PC-3 (cell line): ENCODE measurements at regions not wholly inside any gene's neighbourhood (a gene's known extent, or its start where the extent isn't known, plus 50 kb on each side); places are given as distances from the start of the nearest gene placed in this dataset.
A peak's percentile ranks its signal among the peaks of the same experiment; 100 is the strongest.

Source experiments
- ATAC-seq: fragments of 200-7000 bp; cut with Tn5 transposase; 2 replicates; pipeline ENCODE4 v1.9.1; 2020; ENCODE audit warnings: mild to moderate bottlenecking, moderate library complexity
- BruUV-seq: library from RNA; stranded (reverse); fragments of 400-500 nt; replicated peaks from 2 replicates; lab custom pipeline; 2021; lab: Mats Ljungman, UMichigan
- CTCF ChIA-PET: fragments of 300-600 bp; sonication (Branson Sonifier 250); formaldehyde crosslinking; loops from one replicate; lab custom pipeline; 2022; ENCODE audit warnings: antibody characterized with exemption; lab: Charles Lee
- POLR2A ChIA-PET: fragments of 300-600 bp; sonication (Branson Sonifier 250); formaldehyde crosslinking; loops from one replicate; lab custom pipeline; 2022; ENCODE audit warnings: antibody characterized with exemption; ENCODE audit not compliant: unreplicated experiment; lab: Charles Lee
- DNase-seq: peaks from one replicate; pipeline ENCODE4 v3.0.0-alpha.2; 2015
- H2AFZ ChIP-seq: fragments of 300-600 bp; sonication (generic); 2 replicates; pipeline ENCODE4 v1.6.0; 2016; ENCODE audit warnings: antibody characterized with exemption, low read length
- H3F3A ChIP-seq: fragments of 300-600 bp; sonication (generic); one replicate; pipeline ENCODE4 v1.6.0; 2017; ENCODE audit warnings: antibody characterized with exemption, low read length, control low read depth, mild to moderate bottlenecking; ENCODE audit not compliant: unreplicated experiment
- H3K27ac ChIP-seq: fragments of 300-600 bp; sonication (generic); 2 replicates; pipeline ENCODE4 v1.5.1; 2016; ENCODE audit warnings: mild to moderate bottlenecking, low read length
- H3K27me3 ChIP-seq: fragments of 300-600 bp; sonication (generic); 2 replicates; pipeline ENCODE4 v1.6.1; 2016; ENCODE audit warnings: low read length, mixed read lengths
- H3K36me3 ChIP-seq: fragments of 300-600 bp; sonication (generic); 2 replicates; pipeline ENCODE4 v1.6.1; 2016; ENCODE audit warnings: low read depth, mixed run types, low read length, mixed read lengths
- H3K4me1 ChIP-seq: fragments of 300-600 bp; sonication (generic); 2 replicates; pipeline ENCODE4 v1.5.1; 2016; ENCODE audit warnings: low read length; ENCODE audit not compliant: insufficient read depth
- H3K4me2 ChIP-seq: fragments of 300-600 bp; sonication (generic); 2 replicates; pipeline ENCODE4 v1.6.0; 2016; ENCODE audit warnings: low read length
- H3K4me3 ChIP-seq: fragments of 300-600 bp; sonication (generic); 2 replicates; pipeline ENCODE4 v1.5.1; 2016; ENCODE audit warnings: mild to moderate bottlenecking, low read length, mixed read lengths
- H3K79me2 ChIP-seq: fragments of 300-600 bp; sonication (generic); 2 replicates; pipeline ENCODE4 v1.6.1; 2017; ENCODE audit warnings: low read length, mixed read lengths
- H3K9ac ChIP-seq: fragments of 300-600 bp; sonication (generic); 2 replicates; pipeline ENCODE4 v1.6.0; 2016; ENCODE audit warnings: mild to moderate bottlenecking, low read length
- H3K9me2 ChIP-seq: fragments of 300-600 bp; sonication (generic); replicated peaks from 2 replicates; pipeline ENCODE4 v1.6.1; 2016; ENCODE audit warnings: mixed run types, low read length, mixed read lengths
- H3K9me3 ChIP-seq: fragments of 300-600 bp; sonication (generic); 2 replicates; pipeline ENCODE4 v1.6.1; 2016; ENCODE audit warnings: low read length, mixed read lengths
- H4K20me1 ChIP-seq: fragments of 300-600 bp; sonication (generic); 2 replicates; pipeline ENCODE4 v1.6.1; 2016; ENCODE audit warnings: low read length, mixed read lengths
- CTCF ChIP-seq: fragments of 300-600 bp; sonication (generic); conservative IDR thresholded peaks from 2 replicates; pipeline ENCODE4 v1.5.1; 2017; ENCODE audit warnings: antibody characterized with exemption, low read depth, mild to moderate bottlenecking, low read length
- EZH2 ChIP-seq: fragments of 300-600 bp; sonication (generic); IDR thresholded peaks from one replicate; pipeline ENCODE4 v1.6.1; 2017; ENCODE audit warnings: antibody characterized with exemption, mild to moderate bottlenecking, low read length; ENCODE audit not compliant: unreplicated experiment
- EZH2phosphoT487 ChIP-seq: fragments of 300-600 bp; sonication (generic); IDR thresholded peaks from 2 replicates; pipeline ENCODE4 v1.6.1; 2018; ENCODE audit warnings: mild to moderate bottlenecking, antibody characterized with exemption, low read length, borderline replicate concordance
- intact Hi-C: fragments of 100-400 bp; cut with micrococcal nuclease; formaldehyde crosslinking; loops from 2 replicates; pipeline ENCODE4 v1.9.0; 2023

GRCh38 chr5:106660681-106661080, 1010.1 kb downstream of the EFNA5 start:
- no TSS peak for BruUV-seq
- no peak for DNase-seq
- no peak overlapping the region for H2AFZ ChIP-seq

DNA sequence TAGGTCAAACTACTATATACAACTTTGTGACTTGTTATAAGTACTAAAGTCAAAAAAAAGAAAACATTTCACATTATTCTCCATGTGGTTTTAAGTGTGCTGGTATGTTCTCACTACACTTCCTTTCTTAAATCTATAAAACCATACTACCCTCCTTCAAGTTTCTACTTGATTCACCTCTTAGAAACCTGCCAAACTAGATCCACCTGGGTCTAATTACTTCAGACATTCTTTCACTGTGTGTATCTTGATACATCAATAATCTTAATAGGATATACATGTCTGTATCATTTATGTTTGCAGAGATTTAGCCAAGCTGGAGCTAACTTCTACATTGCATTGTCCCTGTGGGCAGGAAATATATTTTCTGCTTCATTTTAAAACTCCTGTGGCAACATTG, 1012.6 kb downstream of the EFNA5 start:
- H3K9me2 ChIP-seq, result no peaks in the 10 kb centered on the region
- intact Hi-C loops, result no loop called here
- CTCF ChIA-PET, result no interaction called here
- H3K9ac ChIP-seq, result no peak overlapping the region
- no peak overlapping the region for H3K27ac ChIP-seq
- no peaks in the 10 kb centered on the region for H3K79me2 ChIP-seq
- no peaks in the 10 kb centered on the region for H3K27me3 ChIP-seq
- H2AFZ ChIP-seq, result no peak overlapping the region
- H3K4me3 ChIP-seq, result no peak overlapping the region
- no peaks in the 10 kb centered on the region for H3K4me1 ChIP-seq
- no peak for TF ChIP-seq EZH2
- no peak for TF ChIP-seq CTCF
- no peak for TF ChIP-seq EZH2phosphoT487
- BruUV-seq, result no TSS peak
- no peaks in the 10 kb centered on the region for H3K36me3 ChIP-seq
- peak; percentile 27; the same call in 1 of the 2 replicates for ATAC-seq
- no peaks in the 10 kb centered on the region for H4K20me1 ChIP-seq
- no peak overlapping the region for H3K4me2 ChIP-seq
- H3F3A ChIP-seq, result no peaks in the 10 kb centered on the region
- DNase-seq, result peak; percentile 51
- POLR2A ChIA-PET, result no interaction called here
- H3K9me3 ChIP-seq, result no peaks in the 10 kb centered on the region

More at GRCh38 chr5:106660681-106661080, 1010.1 kb downstream of the EFNA5 start:
- TF ChIP-seq EZH2phosphoT487 (no peak), CTCF (no peak), EZH2 (no peak)
- no peak overlapping the region for H3K9ac ChIP-seq
- no peaks in the 10 kb centered on the region for H3K27me3 ChIP-seq
- no peaks in the 10 kb centered on the region for H3K4me1 ChIP-seq
- intact Hi-C loops, result no loop called here
- ChIA-PET POLR2A (no interaction called here), CTCF (no interaction called here)
- H3K4me3 ChIP-seq, result no peak overlapping the region
- H3K36me3 ChIP-seq, result no peaks in the 10 kb centered on the region
- ATAC-seq, result peak; percentile 46
- H3K27ac ChIP-seq, result no peak overlapping the region
- H3K9me2 ChIP-seq, result 0 out of 2 replicates have a peak, but pooled peaks cover 3% of the 10 kb centered on the region
- H3K79me2 ChIP-seq, result no peaks in the 10 kb centered on the region
- no peaks in the 10 kb centered on the region for H3F3A ChIP-seq
- H4K20me1 ChIP-seq, result no peaks in the 10 kb centered on the region
- H3K9me3 ChIP-seq, result no peaks in the 10 kb centered on the region
- H3K4me2 ChIP-seq, result no peak overlapping the region

DNA sequence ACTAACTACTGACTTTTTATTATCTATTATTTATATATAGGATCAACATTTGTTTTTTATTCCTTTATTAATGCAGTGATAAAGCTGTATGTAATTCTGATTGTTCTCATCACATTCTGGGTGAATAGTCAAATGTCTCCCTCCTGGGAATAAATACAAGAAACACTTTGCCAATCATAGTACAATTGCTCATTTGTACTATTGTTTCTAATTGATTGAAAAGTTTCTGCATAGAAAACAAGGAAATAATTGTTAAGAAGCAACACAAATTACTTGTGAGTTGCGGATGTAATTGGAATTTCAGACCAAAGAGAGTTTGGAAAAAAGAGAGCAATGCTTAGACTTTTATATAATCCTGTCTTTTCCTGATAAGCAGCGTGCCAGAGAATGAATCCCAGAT, 1013.9 kb downstream of the EFNA5 start:
- CTCF ChIA-PET, result no interaction called here
- no peak overlapping the region for H3K4me3 ChIP-seq
- POLR2A ChIA-PET, result no interaction called here
- TF ChIP-seq EZH2 (no peak), EZH2phosphoT487 (no peak), CTCF (no peak)
- no peak overlapping the region for H2AFZ ChIP-seq
- no peaks in the 10 kb centered on the region for H3K4me1 ChIP-seq
- no peaks in the 10 kb centered on the region for H3K27me3 ChIP-seq
- ATAC-seq (no peak), DNase-seq (no peak)
- no peaks in the 10 kb centered on the region for H3K9me3 ChIP-seq
- H3K27ac ChIP-seq, result no peak overlapping the region
- H3K9ac ChIP-seq, result no peak overlapping the region
- no peaks in the 10 kb centered on the region for H4K20me1 ChIP-seq
- H3K9me2 ChIP-seq, result no peaks in the 10 kb centered on the region
- no peaks in the 10 kb centered on the region for H3K36me3 ChIP-seq
- intact Hi-C loops, result no loop called here
- H3K79me2 ChIP-seq, result no peaks in the 10 kb centered on the region
- BruUV-seq, result no TSS peak
- no peaks in the 10 kb centered on the region for H3F3A ChIP-seq
- no peak overlapping the region for H3K4me2 ChIP-seq
